Activated T-cell treated with anti-CD3 and anti-CD28 coated beads for 48 hours (primary cell): ENCODE measurements at regions not wholly inside any gene's neighbourhood (a gene's known extent, or its start where the extent isn't known, plus 50 kb on each side); places are given as distances from the start of the nearest gene placed in this dataset.
"Not testable (repeated sequence)": the region's sequence is repeated elsewhere in the genome, so short reads cannot be mapped to it uniquely, and the experiment has no call there.

Experiments
- DNase-seq: peaks from one replicate; pipeline ENCODE4 v3.0.0-alpha.2; 2020; ENCODE audit warnings: low read depth

DNA sequence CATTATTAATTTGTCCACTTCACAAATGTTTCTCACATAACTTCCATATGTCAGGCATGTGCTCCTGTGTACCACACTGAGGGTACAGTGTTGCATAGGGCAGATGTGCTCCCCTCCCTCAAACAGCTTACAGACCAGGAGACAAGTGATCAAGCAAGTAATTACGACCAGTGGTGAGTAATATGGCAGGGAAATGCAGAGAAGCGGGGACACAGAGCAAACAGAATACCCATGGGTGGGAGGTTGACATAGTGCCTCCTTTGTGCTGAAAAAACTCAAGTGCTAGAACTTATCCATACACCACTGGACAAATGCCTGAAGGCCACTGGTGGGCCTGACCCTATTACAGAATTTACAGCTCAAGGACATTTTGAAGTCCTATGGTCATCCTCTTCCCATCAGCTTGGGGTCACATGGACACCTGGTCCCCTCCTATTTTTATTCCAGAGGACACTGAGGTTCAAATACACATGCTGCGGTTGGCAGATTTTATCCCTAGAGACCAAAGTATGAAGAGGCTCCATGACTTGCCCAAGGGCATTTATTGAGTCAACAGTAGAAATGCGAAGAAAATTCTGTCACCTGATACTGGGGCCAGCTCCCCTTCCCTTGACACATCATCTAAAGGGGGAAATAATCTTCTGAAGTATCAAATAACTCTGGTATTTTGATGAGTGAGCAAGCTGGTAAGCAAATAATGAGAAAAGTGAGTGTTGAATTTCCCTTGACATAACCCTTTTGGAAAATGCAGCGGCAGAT lies 116.6 kb downstream of the QRSL1 start:
- DNase-seq: no peak

DNA sequence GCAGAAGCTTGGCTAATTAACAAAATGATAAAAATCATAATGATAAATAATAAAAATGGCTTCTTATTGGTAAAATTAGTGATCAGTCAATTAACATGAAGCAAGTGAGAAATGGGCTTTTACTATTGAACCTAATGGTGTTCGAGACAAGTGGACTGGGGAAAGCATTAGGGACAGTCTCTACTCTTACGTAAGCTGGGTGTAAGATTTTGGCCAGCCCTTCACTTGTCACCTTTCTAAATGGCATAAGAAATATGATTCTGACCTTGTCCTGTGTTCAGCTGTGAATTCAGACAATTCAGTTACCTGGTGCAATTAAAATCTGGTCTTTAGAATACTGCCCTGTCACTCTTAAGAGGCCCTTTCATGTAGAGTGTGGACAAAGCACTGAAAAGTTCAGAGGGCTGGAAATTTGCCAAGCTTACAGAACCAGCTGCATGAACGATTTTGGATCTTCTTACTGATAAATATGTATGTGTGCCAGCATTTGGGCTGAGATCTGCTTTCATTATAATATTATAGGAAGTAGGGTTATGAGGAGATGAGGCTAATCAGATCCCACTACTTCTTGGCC lies 115.9 kb downstream of the QRSL1 start:
- DNase-seq: no peak

DNA sequence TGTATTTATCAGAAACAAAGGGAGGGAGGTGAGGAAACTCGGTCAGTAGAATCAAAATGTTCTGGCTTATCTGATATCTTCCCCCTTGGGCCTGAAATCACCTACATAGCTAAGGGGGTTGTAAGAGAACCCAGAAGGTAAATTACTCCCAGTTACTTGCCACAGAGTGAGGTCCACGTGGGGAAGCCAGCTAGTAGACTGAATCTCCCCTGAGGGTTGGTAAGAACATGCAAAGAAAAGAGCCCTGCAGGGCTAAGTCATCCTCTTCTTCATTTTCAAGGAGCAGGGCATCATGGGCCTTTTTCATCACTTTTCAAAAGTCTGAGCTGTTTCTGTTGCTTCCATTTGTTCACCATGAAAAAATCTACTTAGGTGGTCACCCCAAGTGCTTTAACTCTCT lies 115.4 kb downstream of the QRSL1 start:
- no peak for DNase-seq

DNA sequence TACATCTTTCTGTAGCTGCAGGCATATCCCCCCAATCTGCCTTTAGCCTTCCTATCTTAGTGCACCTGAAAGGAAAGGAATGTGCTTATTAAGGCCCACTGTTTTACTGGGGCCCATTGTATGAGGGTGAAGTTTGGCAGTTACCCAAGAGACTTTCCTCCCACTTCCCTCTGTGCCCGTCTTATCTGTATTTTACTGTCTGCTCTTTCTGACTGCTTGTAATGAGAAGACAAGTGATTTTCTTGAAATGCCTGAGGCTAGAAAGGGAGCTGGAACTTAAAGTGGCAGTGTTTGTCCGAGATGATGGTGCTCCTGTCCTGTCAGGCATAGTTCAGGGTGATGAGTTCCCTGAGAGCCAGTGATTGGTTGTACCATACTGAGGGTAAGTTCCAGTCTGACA lies 114.7 kb downstream of the QRSL1 start:
- not testable (repeated sequence) for DNase-seq

DNA sequence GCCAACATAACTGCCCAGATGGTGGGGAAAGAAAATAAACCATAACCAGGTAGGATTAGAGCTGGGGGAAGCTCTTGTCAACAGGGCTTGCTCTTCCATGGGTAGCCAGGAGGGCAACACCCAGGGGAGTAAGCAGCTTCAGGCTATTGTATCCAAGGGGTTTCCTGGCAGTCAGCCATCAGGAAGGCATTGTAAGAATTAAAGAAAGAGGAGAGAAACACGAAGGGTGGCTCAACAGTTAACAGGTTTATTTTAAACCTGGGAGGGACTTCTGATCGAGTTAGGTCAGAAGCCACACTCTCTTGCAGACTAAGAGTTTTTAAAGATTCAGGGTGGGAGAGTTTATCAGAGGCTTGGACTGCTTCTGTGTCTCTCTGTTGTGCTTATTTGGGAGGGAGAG lies 114.2 kb downstream of the QRSL1 start:
- no peak for DNase-seq

DNA sequence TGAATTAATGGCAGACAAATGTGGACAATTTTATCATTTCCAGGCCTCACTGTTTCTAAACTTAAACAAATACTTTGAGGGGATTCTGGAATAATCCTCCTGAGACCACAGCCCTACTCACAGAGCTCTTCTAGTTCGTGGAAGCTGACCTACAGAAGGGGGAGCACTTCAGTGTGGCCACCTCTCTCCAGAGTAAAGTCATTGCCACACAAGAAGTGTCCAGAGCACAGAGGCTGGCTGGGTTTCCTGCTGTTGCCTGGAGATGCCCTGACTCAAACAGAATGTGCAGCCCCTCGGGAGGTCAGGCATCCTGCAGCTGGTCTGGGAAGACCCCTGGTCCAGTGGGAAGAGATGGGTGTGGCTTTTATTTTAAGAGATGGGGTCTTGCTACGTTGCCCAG lies 110.9 kb downstream of the QRSL1 start:
- no peak for DNase-seq

DNA sequence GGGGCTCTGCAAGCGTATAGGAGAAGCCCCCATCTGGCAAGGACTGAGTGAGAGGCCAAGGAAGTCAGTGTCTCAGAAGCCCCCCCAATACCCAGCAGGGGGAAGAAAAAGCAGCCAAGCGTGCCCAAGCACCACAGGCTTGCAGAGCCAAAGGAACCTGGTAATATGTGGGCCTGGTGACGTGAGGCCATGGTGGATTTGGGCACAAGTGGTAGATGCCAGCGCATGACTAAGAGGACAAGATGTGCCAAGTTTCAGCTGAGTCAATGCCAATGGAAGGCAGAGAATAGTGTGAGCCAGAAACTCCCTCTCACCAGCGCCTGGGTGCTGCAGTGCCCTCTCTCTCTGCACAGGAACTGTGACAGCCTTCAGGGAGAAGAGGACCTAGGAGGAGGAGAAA lies 110.0 kb downstream of the QRSL1 start:
- no peak for DNase-seq

DNA sequence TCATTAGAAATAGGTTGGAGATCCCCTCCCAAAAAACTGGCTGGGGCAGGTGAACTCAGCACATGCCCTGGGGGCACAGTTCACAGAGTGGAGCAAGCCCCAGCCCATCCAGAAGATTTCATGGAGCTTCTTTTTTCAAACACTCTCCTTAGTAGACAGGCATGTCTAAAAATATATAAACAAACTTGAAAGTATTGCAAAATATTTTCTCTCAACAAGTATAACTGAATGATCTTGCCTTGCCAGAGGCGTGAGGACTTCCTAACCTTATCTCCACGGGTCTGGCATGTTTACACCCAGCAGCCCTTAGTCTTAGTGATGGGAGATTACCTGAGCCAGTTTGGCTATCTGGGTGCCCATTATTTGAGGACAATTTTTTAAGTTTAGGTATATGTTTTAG lies 107.1 kb downstream of the QRSL1 start:
- no peak for DNase-seq

DNA sequence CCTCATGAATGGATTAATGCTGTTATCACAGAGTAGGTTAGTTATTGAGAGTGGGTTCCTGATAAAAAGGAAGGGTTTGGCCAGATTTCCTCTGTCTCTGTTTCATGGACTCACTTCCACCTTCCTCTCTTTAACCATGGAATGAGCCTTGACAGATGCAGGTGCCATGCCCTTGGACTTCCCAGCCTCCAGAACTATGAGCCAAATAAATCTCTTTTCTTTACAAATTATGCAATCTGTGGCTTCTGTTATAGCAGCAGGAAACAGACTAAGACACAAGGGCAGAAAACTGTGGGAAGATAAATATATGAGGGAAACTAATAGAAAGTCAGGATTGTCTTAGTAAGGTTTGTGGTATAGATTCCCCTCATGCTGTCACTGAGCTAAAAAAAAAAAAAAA lies 106.5 kb downstream of the QRSL1 start:
- no peak for DNase-seq

DNA sequence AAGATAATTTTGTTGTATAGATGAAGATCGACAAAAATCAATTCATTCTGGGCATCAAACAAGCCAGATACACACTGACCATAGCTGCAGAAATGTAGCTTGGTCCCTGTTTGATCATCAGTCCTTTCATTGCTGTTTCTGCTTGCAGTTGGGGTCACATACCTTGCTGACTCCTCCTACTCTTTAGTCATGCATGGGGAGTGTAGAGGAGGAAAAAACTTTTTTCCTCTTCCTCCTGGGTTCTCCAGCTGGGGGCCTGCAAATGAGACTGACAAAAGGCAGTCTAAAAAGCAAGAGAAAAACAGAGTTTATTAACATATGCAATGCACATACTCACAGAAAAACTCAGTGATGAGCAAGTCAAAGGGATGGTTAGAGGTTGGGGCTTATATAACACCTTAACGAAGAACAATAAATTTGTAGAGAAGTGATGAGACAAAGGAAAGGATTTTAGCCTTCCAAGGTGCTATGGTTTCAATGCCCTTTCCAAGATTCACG lies 105.8 kb downstream of the QRSL1 start:
- no peak for DNase-seq

DNA sequence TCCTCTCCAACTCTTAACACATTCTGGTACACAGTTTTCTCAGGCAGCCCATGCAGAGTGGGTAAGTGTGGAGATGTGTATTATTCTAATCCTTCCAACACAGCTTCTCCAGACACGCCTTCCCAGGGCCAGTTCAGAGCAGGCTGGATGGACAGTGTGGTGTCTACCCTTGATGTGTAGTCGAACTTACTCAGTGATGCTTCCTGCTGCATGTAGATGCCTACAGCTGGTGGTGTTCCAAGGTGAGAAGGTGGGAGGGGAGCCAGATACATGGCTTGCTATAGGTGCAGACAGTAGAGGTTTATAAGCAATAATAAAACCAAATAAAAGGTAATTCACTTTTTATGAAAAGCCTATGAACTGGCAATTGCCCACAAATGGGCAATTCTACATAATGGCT lies 104.0 kb downstream of the QRSL1 start:
- no peak for DNase-seq

DNA sequence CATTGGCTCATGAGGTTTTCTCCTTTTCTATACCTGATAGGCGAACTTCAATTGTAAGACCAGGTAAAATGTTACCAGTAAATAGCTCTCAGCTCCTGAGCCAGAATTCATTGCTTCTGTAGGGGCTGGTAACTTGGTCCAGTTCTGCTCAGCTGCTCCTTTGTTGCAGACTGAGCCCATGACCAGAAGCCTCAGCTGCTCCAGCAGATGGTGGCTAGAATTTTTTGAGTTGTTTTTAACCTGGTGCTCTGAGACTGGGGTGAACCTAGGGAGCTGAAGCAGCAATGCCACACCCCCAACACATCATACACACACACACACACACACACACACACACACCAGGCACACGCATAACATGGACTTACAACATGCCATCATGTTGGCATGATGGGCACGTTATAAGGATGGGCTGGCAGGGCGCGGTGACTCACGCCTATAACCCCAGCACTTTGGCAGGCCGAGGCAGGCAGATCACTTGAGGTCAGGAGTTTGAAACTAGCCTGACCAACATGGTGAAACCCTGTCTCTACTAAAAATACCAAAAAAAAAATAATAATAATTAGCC lies 103.1 kb downstream of the QRSL1 start:
- no peak for DNase-seq

DNA sequence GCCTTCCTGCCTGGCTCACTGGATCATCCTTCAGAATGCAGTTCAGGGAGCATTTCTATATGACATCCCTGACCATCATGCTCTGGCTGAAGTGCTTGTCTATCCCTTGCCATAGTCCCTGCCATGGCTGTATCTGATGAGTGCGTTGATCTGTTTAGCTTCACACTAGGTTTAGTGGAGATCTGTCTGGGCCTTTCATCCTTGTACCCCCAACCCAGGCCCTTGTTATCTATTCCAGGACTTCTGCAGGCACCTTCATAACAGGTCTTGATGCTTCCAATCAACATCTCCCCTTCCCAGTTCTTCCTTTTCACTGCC lies 102.4 kb downstream of the QRSL1 start:
- no peak for DNase-seq

DNA sequence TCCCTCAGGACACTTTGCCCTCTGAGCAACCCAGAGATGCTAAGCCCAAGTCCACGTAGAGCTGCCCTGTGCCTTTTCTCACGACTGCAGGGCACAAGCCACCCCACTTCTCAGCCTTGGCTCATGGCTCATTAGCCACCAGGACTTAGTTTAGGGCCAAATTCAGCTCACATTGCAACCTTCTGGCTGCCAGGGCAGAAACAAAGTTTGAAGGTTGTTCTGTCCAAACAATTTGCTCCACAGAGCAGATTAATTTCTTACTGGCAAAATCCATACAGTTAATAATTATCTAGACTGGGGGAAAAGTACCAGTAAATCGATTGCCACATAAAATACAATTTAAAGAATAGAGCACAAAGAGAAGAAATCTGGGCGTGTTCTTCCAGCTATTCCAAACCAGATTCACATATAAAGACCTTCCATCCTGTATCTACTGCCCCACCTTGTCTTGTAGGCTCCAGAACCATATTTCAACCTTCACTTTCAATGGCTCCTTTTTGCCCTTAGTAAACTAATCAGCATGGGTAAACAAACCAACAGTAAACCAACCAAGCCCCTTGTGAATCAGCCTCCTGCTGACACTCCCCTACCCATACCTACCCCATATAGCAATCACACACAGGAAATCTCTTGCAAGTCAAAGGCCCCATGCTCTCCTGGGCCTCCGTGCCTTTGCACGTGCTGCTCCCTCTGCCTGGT lies 101.9 kb downstream of the QRSL1 start:
- no peak for DNase-seq

DNA sequence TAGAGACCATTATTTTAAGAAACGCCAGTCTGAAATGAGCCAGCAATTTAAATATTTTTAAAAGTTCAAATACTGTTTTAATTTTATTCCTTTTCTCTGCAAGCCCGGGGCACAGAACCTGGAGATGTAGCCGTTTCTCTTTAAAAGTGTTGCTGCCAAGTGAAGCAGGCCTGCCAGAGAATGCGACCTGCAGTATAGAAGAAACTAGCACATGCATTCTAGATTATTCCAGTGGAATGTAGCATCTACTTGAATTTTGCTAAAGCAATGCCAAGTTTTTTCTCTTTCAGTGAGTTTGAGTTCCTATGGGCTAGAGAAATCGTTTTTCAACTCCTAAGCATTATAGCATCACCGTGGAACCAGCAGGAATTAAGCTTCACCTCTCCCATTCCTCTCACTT lies 101.3 kb downstream of the QRSL1 start:
- no peak for DNase-seq

DNA sequence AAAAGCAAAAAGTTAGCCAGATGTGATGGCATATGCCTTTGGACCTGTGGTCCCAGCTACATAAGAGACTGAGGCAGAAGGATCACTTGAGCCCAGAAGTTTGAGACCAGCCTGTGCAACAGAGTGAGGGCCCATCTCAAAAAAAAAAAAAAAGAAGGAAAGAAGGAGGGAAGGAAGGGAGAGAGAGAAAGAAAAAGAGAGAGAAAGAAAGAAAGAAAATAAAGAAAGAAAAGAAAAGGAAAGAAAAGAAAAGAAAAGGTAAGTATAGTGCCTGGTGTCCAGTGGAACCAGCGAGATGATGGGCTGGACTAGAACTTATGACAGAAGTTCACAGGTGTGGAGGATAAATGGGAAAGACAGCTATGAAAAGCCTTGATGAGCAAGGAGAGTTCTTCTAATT lies 100.9 kb downstream of the QRSL1 start:
- no peak for DNase-seq

DNA sequence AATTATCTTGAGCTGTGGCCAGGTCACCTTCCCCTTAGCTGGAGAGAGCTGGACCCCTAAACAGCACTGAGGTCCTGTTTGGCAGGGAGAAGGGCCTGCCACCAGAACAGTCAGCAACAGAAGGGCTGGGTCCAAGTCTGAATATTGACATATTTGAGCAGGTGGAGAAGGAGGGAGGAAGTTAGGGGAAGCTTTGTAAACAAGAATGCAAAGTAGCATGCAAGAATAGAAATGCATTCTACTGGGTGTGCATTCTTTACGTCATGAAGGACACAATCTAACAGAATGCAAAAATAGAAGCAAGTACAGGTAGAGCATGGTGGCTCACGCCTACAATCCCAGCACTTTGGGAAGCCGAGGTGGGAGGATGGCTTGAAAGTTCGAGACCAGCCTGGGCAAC lies 100.5 kb downstream of the QRSL1 start:
- no peak for DNase-seq

DNA sequence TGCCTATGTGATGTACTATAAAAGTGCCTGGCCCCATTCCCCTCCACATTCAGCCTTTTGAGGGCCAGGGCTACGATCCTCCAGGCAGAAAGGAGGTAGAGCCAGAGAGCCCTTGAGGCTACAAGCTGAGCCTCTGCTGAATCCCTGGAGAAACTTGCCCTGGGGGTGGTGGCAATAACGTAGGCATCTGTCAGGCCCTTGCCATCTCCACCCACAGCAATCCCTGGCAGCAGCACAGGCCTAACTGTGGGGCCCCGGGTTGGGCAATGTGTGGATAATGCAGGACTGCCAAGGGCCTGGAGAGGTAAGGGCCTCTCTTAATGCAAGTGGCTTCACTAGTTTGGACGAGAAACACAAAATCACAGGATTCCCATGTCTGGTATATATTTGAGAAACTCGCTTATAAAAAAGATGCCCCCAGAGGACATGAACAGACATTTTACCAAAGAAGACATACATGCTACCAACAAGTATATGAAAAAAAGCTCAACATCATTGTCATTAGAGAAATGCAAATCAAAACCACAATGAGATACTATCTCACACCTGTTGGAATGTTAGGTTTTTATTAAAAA lies 99.0 kb downstream of the QRSL1 start:
- no peak for DNase-seq

DNA sequence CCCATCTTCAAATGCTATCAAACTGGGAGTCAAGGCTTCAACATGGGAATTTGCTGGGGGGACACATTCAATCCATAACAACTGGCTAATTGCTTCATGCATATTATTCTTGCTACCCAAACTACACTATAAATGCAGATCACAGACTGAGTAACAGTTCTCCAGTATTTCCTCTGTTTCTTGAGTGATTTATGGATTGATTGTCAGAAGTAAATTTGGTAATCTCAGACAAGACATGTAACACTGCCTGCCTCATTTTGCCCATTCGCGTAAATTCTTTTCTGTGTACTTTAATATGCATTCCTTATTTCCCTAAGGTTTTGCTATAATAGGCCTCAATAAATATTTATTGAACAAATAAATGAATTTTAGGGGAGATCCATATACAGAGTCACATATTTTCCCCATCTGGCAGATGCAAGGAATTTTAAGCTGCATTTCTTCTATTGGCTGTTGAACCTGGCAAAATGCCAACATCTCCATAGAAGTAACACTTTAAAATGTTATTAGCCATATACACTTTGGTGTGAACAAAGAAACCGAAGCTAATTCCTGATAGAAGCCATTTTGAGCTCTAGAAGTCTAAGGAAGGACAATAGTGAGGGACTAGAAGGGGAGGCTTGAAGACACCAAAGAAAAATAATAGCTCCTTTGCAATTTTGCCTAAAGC lies 98.2 kb downstream of the QRSL1 start:
- no peak for DNase-seq

DNA sequence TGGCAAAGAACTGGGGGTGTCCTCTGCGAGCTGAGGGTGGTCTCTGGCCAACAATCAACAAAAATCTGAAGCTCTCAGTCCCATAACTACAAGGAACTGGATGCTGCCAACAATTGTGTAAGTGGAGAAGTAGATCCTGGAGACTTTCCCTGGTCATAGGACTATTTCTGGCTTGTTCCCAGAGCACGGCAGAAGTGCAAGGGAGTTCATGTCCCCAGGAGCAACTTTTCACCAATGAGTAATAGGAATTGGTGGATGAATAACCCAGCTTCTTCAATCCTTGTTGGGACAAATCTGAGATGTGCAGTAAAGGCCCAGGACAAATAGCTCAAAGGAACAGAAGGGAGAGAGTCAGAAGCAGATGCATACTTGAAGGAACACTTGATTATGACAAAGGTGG lies 95.5 kb downstream of the QRSL1 start:
- no peak for DNase-seq

DNA sequence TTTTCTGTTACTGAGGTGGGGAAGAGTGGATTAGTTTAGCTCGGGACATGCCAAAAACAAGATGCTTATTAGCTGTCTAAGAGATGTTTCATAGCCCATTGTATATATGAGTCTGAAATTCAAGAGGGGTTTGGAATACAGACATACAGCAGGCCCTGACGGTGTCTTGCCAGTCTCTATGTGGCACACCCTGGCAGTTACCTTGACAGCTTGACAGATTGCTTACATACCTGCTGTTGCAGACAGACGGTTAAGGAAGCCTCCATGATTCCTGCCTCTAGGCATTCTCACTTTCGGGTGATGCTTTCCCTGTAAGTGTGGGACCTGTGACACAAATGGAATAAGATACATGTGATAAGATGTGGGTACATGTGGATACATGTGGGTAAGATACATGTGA lies 95.0 kb downstream of the QRSL1 start:
- DNase-seq: no peak

DNA sequence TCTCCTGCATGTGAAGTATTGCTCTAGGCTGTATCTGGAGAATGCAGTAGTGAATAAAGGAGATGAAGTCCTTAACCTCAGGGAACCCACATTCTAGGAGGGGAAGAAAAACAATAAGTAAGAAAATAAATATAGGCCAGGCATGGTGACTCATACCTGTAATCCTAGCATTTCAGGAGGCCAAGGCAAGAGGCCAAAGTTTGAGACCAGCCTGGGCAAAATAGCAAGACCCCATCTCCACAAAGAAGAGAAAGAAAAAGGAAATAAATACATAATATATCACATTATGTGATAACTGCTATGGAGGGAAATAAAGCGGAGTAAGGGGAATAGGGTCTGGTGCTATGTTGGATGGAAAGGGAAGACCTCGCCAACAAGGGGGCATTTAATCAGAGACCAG lies 94.0 kb downstream of the QRSL1 start:
- DNase-seq: not testable (repeated sequence)
